ENCODE measurements at regions not wholly inside any gene's neighbourhood (a gene's known extent, or its start where the extent isn't known, plus 50 kb on each side); places are given as distances from the start of the nearest gene placed in this dataset.

- no peaks in the 10 kb centered on the region for H3K4me1 ChIP-seq (ENCODE audit: control insufficient read depth, insufficient read depth, low read length)
- H3K9ac ChIP-seq (ENCODE audit: low read length) = no peak overlapping the region
- no peaks in the 10 kb centered on the region for H3K9me3 ChIP-seq (ENCODE audit: control insufficient read depth, low read length)
- H3K36me3 ChIP-seq (ENCODE audit: control insufficient read depth, insufficient read depth, low read length) = no peaks in the 10 kb centered on the region
- no peaks in the 10 kb centered on the region for H3K27me3 ChIP-seq (ENCODE audit: control insufficient read depth, insufficient read depth, low read length)
- no peak overlapping the region for H3K4me3 ChIP-seq (ENCODE audit: low read length)
These were observed 1137.8 kb downstream of the CDH18 start for GRCh38 chr5:18850216-18850615.

DNA sequence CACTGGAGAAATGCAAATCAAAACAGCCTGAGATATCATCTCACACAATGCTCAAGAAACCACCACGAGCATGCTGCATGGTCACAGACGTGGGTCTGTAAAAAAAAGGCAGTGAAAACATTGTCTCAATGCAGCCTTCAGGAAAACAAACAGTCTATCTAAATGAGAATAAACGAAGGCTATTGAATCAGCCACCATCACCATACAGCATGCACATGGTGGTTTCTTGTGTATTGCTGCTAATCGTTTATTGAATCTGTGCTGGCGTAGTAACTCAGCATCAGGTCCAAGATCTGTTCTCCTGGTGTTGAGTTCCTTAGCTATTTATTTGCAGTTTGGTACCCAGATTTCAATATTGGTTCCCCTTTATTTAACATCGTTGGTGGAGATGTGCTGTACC lies 1115.0 kb downstream of the CDH18 start:
- no peak overlapping the region for H3K4me3 ChIP-seq (ENCODE audit: low read length)
- no peaks in the 10 kb centered on the region for H3K9me3 ChIP-seq (ENCODE audit: control insufficient read depth, low read length)
- no peaks in the 10 kb centered on the region for H3K4me1 ChIP-seq (ENCODE audit: control insufficient read depth, insufficient read depth, low read length)
- no peaks in the 10 kb centered on the region for H3K27me3 ChIP-seq (ENCODE audit: control insufficient read depth, insufficient read depth, low read length)
- H3K36me3 ChIP-seq (ENCODE audit: control insufficient read depth, insufficient read depth, low read length) = no peaks in the 10 kb centered on the region
- H3K9ac ChIP-seq (ENCODE audit: low read length) = no peak overlapping the region

GRCh38 chr5:18876565-18876964 lies 1111.4 kb downstream of the CDH18 start:
- Histone ChIP-seq H3K9me3 (ENCODE audit: control insufficient read depth, low read length) (no peaks in the 10 kb centered on the region), H3K4me1 (ENCODE audit: control insufficient read depth, insufficient read depth, low read length) (no peaks in the 10 kb centered on the region), H3K36me3 (ENCODE audit: control insufficient read depth, insufficient read depth, low read length) (no peaks in the 10 kb centered on the region), H3K4me3 (ENCODE audit: low read length) (no peak overlapping the region), H3K27me3 (ENCODE audit: control insufficient read depth, insufficient read depth, low read length) (no peaks in the 10 kb centered on the region), H3K9ac (ENCODE audit: low read length) (no peak overlapping the region)

GRCh38 chr5:18881615-18882014 lies 1106.4 kb downstream of the CDH18 start:
- no peak overlapping the region for H3K9ac ChIP-seq (ENCODE audit: low read length)
- no peaks in the 10 kb centered on the region for H3K36me3 ChIP-seq (ENCODE audit: control insufficient read depth, insufficient read depth, low read length)

GRCh38 chr5:18882154-18882553 lies 1105.8 kb downstream of the CDH18 start:
- Histone ChIP-seq H3K4me1 (ENCODE audit: control insufficient read depth, insufficient read depth, low read length) (no peaks in the 10 kb centered on the region), H3K4me3 (ENCODE audit: low read length) (no peak overlapping the region), H3K9ac (ENCODE audit: low read length) (no peak overlapping the region), H3K27me3 (ENCODE audit: control insufficient read depth, insufficient read depth, low read length) (no peaks in the 10 kb centered on the region), H3K36me3 (ENCODE audit: control insufficient read depth, insufficient read depth, low read length) (no peaks in the 10 kb centered on the region), H3K9me3 (ENCODE audit: control insufficient read depth, low read length) (no peaks in the 10 kb centered on the region)

More at GRCh38 chr5:18881615-18882014, 1106.4 kb downstream of the CDH18 start:
- no peak overlapping the region for H3K4me3 ChIP-seq (ENCODE audit: low read length)
- H3K27me3 ChIP-seq (ENCODE audit: control insufficient read depth, insufficient read depth, low read length) = no peaks in the 10 kb centered on the region
- H3K9me3 ChIP-seq (ENCODE audit: control insufficient read depth, low read length) = no peaks in the 10 kb centered on the region
- H3K4me1 ChIP-seq (ENCODE audit: control insufficient read depth, insufficient read depth, low read length) = no peaks in the 10 kb centered on the region

DNA sequence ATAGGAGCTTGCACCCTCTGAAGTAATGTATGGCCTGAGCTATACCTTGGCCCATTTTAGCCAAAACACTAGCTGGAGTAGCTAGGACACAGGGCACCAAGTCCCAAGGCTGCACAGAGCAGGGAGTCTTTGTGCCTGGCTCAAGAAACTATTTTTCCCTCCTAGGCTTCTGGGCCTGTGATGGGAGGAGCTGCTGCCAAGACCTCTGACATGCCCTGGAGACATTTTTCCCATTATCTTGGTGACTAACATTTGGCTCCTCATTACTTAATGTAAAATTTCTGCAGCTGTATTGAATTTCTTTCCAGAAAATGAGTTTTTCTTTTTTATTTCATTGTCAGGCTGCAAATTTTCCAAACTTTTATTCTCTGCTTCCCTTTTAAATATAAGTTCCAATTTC lies 1099.2 kb downstream of the CDH18 start:
- Histone ChIP-seq H3K4me1 (ENCODE audit: control insufficient read depth, insufficient read depth, low read length) (no peaks in the 10 kb centered on the region), H3K36me3 (ENCODE audit: control insufficient read depth, insufficient read depth, low read length) (no peaks in the 10 kb centered on the region), H3K9me3 (ENCODE audit: control insufficient read depth, low read length) (no peaks in the 10 kb centered on the region), H3K9ac (ENCODE audit: low read length) (no peak overlapping the region), H3K4me3 (ENCODE audit: low read length) (no peak overlapping the region), H3K27me3 (ENCODE audit: control insufficient read depth, insufficient read depth, low read length) (no peaks in the 10 kb centered on the region)

DNA sequence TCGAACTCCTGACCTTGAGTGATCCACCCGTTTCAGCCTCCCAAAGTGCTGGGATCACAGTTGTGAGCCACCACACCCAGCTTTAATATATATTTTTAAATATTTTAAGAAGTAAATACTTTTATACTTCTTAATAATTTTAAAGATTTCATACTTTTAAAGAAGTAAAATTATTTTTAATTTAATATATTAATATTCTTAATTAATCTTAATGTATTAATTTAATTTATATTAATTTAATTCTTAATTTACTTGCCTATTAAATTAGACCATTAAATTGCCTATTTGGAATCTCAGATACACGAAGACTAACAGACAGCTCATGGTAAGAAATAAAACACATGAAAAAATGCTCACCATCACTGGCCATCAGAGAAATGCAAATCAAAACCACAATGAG lies 1087.4 kb downstream of the CDH18 start:
- no peak overlapping the region for H3K4me3 ChIP-seq (ENCODE audit: low read length)
- no peaks in the 10 kb centered on the region for H3K4me1 ChIP-seq (ENCODE audit: control insufficient read depth, insufficient read depth, low read length)
- no peaks in the 10 kb centered on the region for H3K9me3 ChIP-seq (ENCODE audit: control insufficient read depth, low read length)
- H3K27me3 ChIP-seq (ENCODE audit: control insufficient read depth, insufficient read depth, low read length) = no peaks in the 10 kb centered on the region
- no peaks in the 10 kb centered on the region for H3K36me3 ChIP-seq (ENCODE audit: control insufficient read depth, insufficient read depth, low read length)
- no peak overlapping the region for H3K9ac ChIP-seq (ENCODE audit: low read length)

DNA sequence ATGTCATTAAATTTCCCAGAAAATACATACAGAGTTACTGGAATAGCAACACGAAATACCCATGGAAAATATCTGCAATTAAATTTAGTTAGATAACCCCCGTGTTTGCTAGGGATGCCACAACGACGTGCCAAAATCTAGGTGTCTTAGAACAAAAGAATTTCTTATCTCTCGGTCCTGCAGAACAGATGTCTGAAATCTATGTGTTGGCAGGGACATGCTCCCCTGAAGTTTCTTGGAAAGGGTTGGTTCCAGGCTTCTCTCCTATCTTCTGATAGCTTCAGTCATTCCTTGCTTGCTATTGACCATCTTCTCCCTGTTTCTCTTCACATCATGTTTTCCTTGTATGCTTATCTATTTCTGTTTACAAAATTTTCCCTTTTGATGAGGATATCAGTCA lies 1067.0 kb downstream of the CDH18 start:
- Histone ChIP-seq H3K36me3 (ENCODE audit: control insufficient read depth, insufficient read depth, low read length) (no peaks in the 10 kb centered on the region), H3K27me3 (ENCODE audit: control insufficient read depth, insufficient read depth, low read length) (no peaks in the 10 kb centered on the region), H3K9me3 (ENCODE audit: control insufficient read depth, low read length) (no peaks in the 10 kb centered on the region), H3K9ac (ENCODE audit: low read length) (no peak overlapping the region), H3K4me1 (ENCODE audit: control insufficient read depth, insufficient read depth, low read length) (no peaks in the 10 kb centered on the region), H3K4me3 (ENCODE audit: low read length) (no peak overlapping the region)

DNA sequence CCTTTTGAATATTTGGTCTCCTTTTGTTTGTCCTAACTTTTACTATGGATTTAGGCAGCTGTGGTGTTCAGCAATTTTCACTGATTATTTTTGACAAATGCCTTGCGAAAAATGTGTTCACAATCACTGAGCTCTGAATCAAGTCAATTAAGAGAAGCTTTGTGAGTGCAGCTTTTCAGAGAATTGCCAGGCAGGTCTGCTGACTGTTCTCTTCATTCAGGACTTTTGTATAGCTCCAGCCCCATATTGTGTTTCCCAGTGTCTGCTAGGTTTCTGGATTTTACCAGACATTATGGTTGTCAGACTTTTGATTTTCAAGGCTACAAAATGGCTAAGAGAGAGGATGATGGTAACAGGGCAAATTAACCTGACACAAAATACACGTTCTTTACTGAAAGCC lies 1055.9 kb downstream of the CDH18 start:
- Histone ChIP-seq H3K9me3 (ENCODE audit: control insufficient read depth, low read length) (no peaks in the 10 kb centered on the region), H3K4me1 (ENCODE audit: control insufficient read depth, insufficient read depth, low read length) (no peaks in the 10 kb centered on the region), H3K36me3 (ENCODE audit: control insufficient read depth, insufficient read depth, low read length) (no peaks in the 10 kb centered on the region), H3K9ac (ENCODE audit: low read length) (no peak overlapping the region), H3K4me3 (ENCODE audit: low read length) (no peak overlapping the region), H3K27me3 (ENCODE audit: control insufficient read depth, insufficient read depth, low read length) (no peaks in the 10 kb centered on the region)

DNA sequence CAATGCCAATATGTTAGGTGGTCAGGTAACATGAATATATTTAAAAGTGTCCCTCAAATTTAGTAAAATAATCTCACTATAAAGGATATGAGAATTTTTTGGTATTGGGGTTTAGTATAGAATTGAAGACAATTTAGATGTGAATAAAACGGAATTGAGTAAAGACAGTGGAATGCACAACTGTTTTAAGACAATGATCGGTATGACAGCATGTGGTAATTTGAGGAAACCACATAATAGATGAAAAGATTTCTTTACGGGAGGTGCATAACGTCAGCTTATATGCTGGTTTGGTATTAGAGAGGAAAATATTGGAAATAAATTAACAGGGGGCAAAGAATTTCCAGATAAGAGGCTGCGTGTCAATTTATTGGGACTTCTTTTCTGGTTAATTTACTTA lies 1043.2 kb downstream of the CDH18 start:
- no peaks in the 10 kb centered on the region for H3K27me3 ChIP-seq (ENCODE audit: control insufficient read depth, insufficient read depth, low read length)
- no peaks in the 10 kb centered on the region for H3K9me3 ChIP-seq (ENCODE audit: control insufficient read depth, low read length)
- no peak overlapping the region for H3K9ac ChIP-seq (ENCODE audit: low read length)
- no peak overlapping the region for H3K4me3 ChIP-seq (ENCODE audit: low read length)
- no peaks in the 10 kb centered on the region for H3K36me3 ChIP-seq (ENCODE audit: control insufficient read depth, insufficient read depth, low read length)
- H3K4me1 ChIP-seq (ENCODE audit: control insufficient read depth, insufficient read depth, low read length) = no peaks in the 10 kb centered on the region

DNA sequence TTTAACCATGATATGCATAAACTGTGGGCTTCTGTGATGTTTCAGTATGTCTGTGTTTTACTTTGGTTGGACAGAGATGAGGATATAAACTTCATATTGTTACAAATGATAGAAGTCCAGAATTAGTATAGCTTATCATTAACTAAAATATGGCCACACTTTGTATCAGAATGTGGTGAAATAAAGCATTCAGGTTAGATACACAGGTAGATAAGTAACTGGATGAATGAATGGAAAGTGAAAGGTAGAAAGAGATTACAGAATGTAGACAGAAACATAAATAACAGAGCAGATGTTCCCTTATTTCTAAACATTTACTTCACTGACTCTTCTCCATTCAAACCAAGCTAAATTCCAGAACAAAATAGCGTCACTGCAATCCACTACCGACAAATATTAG lies 1033.8 kb downstream of the CDH18 start:
- Histone ChIP-seq H3K9ac (ENCODE audit: low read length) (no peak overlapping the region), H3K36me3 (ENCODE audit: control insufficient read depth, insufficient read depth, low read length) (no peaks in the 10 kb centered on the region), H3K4me1 (ENCODE audit: control insufficient read depth, insufficient read depth, low read length) (no peaks in the 10 kb centered on the region), H3K9me3 (ENCODE audit: control insufficient read depth, low read length) (no peaks in the 10 kb centered on the region), H3K4me3 (ENCODE audit: low read length) (no peak overlapping the region), H3K27me3 (ENCODE audit: control insufficient read depth, insufficient read depth, low read length) (no peaks in the 10 kb centered on the region)

GRCh38 chr5:18959535-18959934 lies 1028.5 kb downstream of the CDH18 start:
- H3K4me3 ChIP-seq (ENCODE audit: low read length) = no peak overlapping the region
- no peaks in the 10 kb centered on the region for H3K9me3 ChIP-seq (ENCODE audit: control insufficient read depth, low read length)
- H3K4me1 ChIP-seq (ENCODE audit: control insufficient read depth, insufficient read depth, low read length) = no peaks in the 10 kb centered on the region
- H3K9ac ChIP-seq (ENCODE audit: low read length) = no peak overlapping the region
- H3K36me3 ChIP-seq (ENCODE audit: control insufficient read depth, insufficient read depth, low read length) = no peaks in the 10 kb centered on the region
- H3K27me3 ChIP-seq (ENCODE audit: control insufficient read depth, insufficient read depth, low read length) = no peaks in the 10 kb centered on the region

GRCh38 chr5:18961234-18961633 lies 1026.8 kb downstream of the CDH18 start:
- no peaks in the 10 kb centered on the region for H3K9me3 ChIP-seq (ENCODE audit: control insufficient read depth, low read length)
- H3K36me3 ChIP-seq (ENCODE audit: control insufficient read depth, insufficient read depth, low read length) = no peaks in the 10 kb centered on the region
- H3K27me3 ChIP-seq (ENCODE audit: control insufficient read depth, insufficient read depth, low read length) = no peaks in the 10 kb centered on the region
- no peak overlapping the region for H3K4me3 ChIP-seq (ENCODE audit: low read length)
- no peak overlapping the region for H3K9ac ChIP-seq (ENCODE audit: low read length)
- H3K4me1 ChIP-seq (ENCODE audit: control insufficient read depth, insufficient read depth, low read length) = no peaks in the 10 kb centered on the region

All from mucosa of stomach (tissue), 1 donor.